HG02840 (cell line): ENCODE measurements at regions not wholly inside any gene's neighbourhood (a gene's known extent, or its start where the extent isn't known, plus 50 kb on each side); places are given as distances from the start of the nearest gene placed in this dataset.
A peak's percentile ranks its signal among the peaks of the same experiment; 100 is the strongest.
"Not testable (repeated sequence)": the region's sequence is repeated elsewhere in the genome, so short reads cannot be mapped to it uniquely, and the experiment has no call there.

Experiments used
- ATAC-seq: cut with Tn5 transposase; IDR thresholded peaks from one replicate; pipeline ENCODE4 v1.9.1; 2021; ENCODE audit warnings: mild to moderate bottlenecking, moderate library complexity, moderate number of reproducible peaks; ENCODE audit not compliant: unreplicated experiment, low FRiP score

DNA sequence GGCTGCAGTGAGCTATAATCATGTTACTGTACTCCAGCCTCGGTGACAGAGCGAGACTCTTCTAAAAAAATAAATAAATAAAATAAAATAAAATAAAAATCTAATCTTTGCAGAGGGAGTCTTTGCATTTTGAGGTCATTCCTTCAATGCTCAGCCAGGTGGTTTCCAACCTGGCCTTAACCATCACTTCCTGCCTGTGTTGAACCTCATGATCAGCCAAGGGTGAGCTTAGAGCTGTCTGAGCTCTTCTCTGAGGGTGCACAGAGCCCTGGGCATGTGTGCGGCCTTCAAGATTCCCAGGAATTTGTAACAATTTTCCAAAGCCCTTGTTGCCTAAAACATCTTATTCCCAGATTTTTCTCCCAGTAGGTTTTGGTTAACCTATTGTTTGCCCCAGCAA, 94.3 kb downstream of the KCNJ12 start:
- ATAC-seq = not testable (repeated sequence)

DNA sequence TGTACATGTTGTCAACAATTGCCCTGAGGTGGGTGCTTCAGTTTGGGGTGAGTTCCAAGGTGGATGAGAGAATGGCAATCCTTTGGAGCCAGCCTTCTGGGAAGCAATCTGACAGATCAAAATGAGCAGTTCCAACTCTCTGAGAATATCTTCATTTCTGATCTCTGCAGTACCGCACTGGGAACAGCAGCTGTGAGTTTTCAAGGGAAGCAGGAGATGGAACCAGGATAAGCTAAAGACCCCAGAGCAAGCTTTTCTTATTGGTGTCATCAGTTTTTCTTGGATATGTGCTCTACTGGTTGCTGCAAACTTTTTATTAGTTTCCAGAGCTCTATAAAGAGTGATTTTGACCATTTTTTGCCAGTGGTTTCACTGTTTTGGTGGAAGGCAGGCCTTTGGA, 94.7 kb downstream of the KCNJ12 start:
- ATAC-seq = no peak

DNA sequence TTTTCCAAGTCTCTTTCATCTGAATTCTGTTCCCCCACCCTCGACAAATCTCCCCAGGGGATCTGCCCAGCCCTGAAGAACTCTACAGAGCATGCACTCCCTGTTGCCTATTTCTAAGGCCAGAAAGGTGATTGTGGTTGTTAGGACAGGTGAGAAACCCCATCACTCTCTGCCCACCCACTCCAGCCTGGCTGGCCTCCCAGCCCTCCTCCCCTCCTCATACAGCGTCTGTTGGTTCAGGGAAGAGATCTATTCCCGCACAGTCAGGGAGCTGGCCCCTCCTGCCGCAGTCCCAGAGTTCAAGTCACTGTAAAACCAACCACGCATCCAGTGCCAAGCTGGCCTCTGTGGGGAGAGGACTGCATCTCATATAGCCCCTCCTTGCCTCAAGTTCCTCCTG, 98.7 kb downstream of the KCNJ12 start:
- ATAC-seq = no peak

DNA sequence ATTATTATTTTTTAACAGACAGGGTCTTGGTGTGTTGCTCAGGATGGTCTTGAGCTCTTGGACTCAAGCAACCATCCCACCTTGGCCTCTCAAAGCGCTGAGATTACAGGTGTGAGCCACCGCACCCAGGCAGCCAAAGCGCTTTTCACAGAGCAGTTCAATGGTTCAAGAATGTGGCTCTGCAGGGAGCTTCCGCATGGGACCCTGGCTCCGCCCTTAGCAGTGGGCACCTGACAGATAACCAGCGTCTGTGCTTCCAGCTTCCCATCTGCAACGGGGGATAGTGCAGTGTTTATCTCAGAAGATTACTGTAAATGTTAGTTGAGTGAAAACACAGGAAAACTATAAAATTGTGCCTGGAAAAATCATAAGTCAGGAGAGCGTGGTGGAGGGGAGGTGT, 99.4 kb downstream of the KCNJ12 start:
- ATAC-seq = no peak

DNA sequence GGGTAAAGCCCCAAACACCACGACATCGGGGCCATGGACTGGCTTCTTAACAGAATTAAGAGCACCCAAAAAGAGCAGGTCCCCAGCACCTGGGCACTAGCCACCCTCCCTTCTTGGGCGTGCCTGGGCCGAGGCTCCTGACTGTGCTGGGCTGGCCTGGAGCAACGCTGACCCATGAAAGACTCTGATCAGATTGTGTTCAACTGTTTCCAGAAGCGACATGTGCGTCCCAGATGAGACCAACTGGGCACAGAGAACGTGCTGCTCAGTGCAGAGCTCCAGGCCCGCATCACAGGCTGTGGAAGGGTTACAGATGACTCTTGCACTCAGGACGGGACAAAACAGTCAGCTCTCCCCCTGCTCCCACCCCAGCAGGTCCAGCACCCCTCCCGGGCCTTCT, 100.7 kb downstream of the KCNJ12 start:
- ATAC-seq = no peak

DNA sequence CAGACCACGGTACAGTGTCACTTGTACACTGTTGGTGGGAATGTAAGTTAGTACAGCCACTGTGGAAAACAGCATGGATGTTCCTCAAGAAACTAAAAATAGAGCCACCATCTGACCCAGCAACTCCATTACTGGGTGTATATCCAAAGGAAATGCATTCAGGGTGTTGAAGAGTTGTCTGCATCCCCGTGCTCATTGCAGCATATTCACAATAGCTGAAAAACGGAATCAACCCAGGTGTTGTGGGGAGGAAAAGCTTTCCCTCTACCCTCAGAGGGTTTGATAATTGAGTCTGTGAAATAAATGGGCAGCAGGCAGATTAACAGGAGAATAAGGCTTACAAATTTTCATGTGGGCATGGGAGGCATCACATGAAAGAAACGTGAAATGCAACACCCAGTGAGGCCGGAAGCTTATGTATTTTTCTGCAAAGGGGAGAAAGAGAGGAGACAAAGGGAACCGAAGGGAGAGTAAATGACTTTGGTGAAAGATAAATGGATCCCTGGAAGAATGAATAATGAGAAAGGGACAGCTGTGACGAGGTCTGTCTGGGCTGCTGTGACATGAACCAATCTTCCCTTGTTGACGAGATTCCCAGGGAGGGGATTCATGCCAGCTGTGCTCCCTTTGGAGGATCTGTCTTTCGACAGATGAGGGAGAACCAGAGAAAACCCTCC, 106.2 kb downstream of the KCNJ12 start:
- no peak for ATAC-seq

DNA sequence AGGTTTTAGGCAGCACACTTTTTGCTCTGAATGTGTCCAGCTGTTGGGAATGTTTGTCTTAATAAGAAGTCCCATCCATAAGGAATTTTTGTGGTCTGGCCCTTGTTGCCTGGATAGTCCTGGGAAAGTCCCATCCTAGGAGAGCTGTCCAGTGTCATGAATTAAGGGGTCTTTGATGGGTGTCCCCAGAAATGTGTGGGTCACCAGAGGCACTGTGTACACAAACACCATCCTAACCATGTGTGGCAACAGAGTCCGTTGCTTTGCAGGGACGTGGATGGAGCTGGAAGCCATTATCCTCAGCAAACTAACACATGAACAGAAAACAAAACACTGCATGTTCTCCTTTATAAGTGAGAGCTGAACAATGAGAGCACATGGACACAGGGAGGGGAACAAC, 111.9 kb downstream of the KCNJ12 start:
- ATAC-seq = not testable (repeated sequence)

DNA sequence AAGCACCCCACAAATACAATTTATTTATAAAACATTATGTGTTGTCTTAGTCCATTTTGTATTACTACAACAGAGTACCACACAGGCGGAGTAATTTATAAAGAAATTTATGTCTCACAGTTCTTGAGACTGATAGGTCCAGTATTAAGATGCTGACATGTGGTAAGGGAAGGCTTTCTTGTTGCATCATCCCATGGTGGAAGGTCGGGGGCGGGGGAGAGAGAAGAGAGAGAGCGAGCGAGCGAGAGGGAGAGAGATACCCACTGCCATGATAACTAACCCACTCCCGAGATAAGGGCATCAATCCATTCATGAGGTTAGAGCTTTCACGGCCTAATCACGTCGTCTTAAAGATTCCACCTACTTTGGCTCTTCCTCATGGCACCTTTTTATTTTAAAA, 117.8 kb downstream of the KCNJ12 start:
- no peak for ATAC-seq

DNA sequence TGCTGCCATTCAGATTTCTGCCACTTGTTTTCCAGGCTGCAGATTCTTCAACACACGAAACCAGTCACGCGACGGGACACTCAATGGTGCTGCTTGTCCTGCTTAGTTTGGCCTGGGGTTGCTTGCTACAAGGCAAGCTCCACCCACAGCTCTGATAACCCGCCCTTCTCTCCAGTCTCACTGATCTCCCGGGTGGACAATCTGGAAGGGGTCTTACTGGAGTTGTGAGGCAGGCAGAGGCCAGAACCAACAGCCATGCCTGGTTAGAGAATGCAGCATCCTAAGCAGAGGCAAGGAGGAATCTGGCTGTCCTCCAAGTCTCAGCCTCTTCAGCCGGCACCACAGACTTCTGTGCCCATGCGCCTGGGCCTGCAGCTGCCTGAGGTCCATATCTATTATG, 119.1 kb downstream of the KCNJ12 start:
- no peak for ATAC-seq

DNA sequence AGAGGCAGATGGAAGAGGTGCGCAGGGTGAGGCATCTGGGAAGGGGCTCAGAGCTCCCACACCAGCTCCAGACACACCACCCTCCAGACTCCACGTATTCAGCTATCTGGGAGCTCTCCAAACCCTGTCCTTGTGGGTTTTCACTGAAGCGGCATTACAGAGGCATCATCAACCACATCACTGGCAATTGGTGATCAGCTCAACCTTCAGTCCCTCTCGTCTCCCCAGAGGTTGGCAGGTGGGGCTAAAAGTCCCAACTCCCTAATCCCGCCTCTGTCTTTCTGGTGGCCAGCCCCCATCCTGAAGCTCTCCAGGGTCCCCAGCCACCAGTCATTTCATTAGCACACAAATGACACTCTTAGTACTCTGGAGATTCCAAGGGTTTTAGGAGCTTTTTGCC, 123.9 kb downstream of the KCNJ12 start:
- no peak for ATAC-seq

DNA sequence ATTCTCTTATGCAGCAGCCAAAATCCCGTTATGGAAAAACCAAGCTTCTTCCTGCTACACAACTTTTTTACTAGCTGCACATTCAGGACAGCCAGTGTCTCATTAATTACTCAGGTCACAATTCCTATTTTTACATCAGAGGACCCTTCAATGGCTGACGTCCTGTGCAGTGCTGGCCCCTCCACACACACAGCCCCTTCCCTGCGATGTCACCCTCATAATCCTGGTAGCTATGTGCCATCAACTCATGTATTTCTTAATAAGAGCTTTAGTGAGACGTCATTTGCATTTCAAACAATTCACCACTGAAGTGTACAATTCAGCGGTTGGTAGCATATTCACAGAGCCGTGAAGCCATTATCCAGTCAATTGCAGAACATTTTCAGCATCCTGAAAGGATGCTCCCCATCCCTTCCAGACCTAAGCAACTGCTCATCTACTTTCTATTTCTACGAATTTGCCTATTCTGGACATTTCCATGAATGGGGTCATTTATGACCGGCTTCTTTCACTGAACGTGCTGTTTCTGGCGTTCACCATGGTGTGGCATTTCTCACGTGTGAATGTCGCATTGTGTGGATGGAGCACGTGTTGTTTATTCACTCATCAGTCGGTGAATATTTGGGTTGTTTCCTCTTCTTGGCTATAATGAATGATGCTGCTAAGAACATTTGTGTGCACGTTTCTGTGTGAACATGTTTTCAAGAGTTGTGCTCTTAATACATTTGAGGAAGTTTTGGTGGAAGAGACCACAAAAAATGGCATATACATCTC, 126.0 kb downstream of the KCNJ12 start:
- not testable (repeated sequence) for ATAC-seq

DNA sequence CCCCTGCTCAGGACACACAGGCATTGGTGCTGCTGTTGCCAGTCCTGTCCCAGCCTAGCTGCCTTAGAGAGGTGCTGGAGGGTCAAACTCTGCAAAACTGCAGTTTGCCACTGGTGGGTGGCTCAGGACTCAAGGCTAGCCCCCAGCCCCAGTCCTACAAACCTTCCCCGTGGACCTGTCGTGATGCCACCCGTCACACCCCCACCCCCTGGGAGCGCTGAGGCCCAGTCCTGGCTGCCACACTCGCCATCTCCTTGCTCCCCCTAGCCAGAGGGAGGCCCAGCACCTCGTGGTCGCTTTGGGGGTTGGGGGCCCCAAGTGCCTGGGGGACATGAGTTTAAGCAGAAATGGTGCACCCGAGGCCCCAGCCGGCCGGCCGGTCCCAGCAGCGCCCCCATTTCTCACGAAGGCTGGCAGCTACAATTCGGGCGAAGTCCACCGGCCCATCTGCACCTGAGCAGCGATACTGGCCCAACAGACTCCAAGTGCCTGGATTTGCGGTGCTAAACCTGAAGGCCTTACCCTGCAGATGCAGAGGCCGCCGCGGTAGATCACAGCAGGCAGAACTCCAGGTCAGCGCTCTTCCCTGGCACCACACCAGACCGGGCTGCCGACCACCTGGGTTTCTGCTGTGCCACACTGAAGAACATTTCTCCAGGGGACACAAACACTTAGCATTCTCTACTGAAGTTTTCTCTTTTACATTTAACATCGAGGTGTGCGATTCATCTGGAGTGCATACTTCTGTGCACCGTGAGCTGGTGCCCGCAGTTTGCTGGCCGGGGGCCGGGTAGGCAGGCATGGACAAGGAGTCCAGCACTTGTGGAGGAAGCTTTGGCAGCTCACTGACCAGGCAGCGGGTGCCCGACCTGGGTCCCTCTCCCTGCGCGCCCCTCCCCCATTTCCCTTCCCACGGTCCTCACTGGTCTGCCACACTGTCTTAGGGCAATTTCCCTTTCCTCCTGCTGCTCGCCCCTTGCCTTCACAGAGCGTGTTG, 130.0 kb downstream of the KCNJ12 start:
- no peak for ATAC-seq

DNA sequence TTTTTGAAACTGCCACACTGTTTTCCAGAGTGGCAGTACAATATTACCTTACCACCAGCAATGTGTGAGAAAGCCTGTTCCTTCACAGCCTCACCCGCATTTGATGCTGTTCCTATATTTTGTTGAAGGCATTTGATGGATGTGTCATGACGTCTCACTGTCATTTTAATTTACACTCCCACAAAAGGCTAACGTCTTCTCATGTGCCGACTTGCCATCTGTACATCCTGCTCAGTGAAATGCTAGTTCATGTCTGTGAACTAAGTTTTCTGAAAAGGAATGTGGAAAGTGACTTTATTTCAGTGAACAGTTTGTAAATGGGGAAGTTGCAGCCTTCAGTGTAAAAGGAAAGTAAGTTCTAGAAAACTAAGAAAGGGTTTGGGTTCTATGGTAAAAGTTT, 131.6 kb downstream of the KCNJ12 start:
- ATAC-seq = not testable (repeated sequence)

DNA sequence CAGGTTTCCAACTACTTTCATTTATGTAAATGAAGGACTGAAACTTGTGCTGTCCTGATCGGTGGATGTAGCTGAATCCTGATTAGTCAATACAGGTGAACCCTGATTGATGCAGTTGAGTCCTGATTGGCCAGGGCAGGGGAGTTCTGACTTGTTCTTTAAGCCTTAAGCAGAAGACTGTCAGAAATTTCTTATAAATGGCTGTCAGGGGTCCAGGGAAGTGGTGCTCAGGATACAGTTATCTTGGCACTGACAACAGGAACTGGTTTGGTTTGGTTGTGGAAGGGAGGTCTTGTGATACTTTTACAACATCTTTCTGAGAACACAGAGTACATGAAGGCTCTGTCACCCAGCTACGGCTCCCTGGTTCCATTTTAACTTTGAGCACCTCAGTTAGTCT, 132.1 kb downstream of the KCNJ12 start:
- ATAC-seq = no peak

DNA sequence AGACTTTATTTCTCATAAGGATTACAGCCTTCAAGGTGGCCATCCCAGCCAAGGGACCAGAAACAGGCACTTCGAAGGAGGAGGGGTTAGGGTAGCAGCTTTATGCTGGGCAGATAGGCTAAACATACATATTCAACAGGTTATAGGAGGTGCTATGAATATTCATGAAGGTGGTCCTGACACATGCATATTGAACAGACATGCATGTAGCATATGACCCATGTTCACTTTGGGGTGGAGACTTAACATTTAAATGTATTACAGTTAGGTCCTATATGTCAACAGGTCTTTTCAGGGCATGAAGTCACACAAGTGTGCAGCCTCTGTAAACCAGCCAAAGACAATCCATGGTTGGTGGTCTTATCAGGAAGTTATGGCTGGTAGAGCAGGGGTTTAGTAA, 133.2 kb downstream of the KCNJ12 start:
- not testable (repeated sequence) for ATAC-seq

DNA sequence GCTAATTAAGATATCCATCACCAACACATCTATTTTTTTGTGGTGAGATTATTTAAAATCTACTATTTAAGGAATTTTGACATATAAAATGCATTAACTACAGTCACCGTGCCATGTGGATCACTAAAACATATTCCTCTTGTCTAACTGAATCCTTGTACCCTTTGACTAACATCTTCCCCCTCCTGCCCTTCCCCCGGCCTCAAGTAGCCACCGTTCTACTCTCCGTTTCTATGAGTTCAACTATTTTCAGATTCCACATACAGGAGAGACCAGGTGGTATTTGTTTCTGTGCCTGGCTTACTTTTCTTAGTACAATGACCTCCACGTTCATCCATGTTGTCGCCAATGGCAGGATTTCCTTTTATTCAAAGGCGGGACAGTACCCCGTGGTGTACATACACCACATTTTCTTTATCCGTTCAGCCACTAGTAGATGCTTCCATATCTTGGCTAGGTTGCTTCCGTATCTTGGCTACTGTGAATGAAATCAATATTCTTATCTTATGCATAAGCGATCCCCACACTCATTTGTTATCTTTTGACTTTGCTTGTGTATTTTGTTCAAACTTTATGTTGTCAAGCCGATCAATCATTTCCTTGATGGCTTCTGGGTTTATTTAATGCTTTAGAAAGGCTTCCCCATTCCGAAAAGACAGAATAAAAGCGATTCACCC, 134.7 kb downstream of the KCNJ12 start:
- ATAC-seq = no peak

DNA sequence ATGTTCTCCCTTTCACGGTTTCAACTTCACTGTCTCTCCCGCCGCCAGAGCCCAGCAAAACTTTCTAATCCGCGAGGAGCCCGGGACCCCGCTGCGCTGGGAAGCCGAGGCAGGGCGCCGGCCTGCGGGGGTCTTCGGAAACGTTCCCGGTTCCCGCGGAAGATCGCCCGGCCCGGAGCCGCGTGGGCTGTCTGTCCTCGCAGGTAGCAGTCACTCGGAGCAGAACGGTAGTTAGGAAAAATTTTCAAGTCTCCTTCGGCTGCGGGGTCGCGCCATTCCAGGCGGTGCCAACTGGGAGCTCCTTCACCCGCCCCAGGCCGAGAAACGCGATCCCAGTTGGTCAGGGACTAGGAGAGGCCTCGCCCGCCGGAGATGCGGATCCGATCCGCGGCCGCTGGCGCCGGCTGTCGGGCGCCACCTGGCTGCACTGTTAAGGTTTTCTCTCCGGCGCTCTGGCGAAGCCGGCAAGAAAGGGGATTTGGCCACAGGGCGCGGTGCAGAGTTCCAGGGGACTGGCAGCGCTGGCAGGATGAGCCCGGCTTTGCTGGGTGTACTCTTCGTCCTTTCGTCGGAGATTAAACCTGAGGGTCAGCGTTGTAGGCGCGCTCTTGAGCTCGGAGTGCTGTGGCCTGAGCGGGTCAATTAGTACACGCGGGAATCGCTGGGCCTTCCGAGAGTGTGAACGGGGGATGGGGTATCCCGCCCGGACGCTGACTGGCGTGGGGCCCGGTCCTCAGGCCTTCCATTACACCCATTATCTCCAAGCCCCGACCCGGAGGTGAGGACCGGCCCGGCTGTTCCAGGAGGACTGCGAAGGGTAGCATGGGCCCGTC, 135.4 kb downstream of the KCNJ12 start:
- ATAC-seq = peak; percentile 59

DNA sequence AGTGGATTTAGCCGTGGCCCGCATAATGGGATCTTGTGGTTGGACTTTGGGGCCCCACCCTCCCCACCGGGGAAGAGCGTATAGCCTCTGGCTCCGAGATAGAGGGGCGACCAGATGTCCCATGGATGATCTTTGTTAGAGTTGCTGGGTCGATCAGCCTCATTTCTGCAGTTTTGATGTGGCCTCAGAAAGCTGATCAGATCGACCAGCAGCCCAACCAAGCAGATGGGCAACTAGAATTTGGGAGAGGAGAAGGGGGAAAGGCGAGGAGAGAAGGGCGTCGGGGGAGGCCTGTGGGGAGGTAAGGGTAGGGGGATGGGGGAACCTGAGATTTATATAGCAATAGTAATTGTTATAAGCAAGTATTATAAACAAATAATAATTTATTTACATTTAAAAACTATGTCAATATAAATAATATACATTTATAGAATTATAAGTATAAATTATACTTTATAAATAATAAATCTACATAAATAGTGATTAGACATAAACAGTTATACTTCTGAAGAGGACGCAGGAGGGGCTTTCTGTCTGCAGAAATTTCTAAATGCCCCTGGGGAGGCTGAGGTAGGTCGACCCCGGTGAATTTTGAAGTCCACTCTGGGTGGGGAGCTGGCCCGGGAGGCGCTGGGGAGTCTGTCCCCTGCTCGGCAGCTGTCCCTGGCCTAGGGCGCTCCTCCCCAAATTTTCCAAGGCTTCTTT, 136.3 kb downstream of the KCNJ12 start:
- ATAC-seq = no peak

DNA sequence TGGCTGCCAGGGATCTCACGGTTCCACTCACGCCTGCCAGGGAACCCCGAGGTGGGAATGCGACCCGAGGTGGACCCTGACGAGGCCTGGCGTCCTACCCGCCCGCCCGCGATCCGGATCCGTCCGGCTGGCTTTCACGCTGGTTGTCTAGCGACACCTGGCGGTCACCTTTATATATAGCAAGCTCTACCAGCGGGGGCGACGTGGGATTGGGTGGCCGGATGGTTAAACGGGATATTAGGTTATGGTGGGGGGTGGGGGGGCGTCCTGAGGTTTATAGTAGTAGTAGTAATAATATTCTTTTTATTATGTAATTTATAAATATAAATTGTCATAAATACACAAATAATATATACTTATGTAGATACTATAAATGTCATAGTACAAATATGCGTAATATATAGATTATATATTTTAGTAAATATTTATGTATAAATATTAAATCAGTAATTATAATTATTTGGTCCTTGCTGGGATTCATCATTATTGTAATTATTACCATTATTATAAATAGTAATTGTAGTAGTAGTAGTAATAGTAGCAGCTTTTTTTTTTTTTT, 136.9 kb downstream of the KCNJ12 start:
- ATAC-seq = no peak
